ENCODE measurements at regions not wholly inside any gene's neighbourhood (a gene's known extent, or its start where the extent isn't known, plus 50 kb on each side); places are given as distances from the start of the nearest gene placed in this dataset.
"Not testable (repeated sequence)": the region's sequence is repeated elsewhere in the genome, so short reads cannot be mapped to it uniquely, and the experiment has no call there.

DNA sequence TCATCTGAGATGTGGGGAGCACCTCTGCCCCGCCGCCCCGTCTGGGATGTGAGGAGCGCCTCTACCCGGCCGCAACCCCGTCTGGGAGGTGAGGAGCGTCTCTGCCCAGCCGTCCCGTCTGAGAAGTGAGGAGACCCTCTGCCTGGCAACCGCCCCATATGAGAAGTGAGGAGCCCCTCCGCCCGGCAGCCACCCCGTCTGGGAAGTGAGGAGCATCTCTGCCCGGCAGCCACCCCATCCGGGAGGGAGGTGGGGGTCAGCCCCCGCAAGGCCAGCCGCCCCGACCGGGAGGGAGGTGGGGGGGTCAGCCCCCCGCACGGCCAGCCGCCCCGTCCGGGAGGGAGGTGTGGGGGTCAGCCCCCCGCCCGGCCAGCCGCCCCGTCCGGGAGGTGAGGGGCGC is 89.9 kb downstream of the PHLDA1 start:
- TF ChIP-seq POLR2A (IDR thresholded peaks at IDR 0.05); POLR2AphosphoS5 (IDR thresholded peaks at IDR 0.05; ENCODE audit: insufficient read depth in 1 of 2, low read depth in 1 of 2): not testable (repeated sequence)
- TF ChIP-seq, protein P1, sequence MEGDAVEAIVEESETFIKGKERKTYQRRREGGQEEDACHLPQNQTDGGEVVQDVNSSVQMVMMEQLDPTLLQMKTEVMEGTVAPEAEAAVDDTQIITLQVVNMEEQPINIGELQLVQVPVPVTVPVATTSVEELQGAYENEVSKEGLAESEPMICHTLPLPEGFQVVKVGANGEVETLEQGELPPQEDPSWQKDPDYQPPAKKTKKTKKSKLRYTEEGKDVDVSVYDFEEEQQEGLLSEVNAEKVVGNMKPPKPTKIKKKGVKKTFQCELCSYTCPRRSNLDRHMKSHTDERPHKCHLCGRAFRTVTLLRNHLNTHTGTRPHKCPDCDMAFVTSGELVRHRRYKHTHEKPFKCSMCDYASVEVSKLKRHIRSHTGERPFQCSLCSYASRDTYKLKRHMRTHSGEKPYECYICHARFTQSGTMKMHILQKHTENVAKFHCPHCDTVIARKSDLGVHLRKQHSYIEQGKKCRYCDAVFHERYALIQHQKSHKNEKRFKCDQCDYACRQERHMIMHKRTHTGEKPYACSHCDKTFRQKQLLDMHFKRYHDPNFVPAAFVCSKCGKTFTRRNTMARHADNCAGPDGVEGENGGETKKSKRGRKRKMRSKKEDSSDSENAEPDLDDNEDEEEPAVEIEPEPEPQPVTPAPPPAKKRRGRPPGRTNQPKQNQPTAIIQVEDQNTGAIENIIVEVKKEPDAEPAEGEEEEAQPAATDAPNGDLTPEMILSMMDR (IDR thresholded peaks at IDR 0.05) = not testable (repeated sequence)

Measured in vagina (tissue), 2 donors.